Lower leg skin (tissue), 3 donors: ENCODE measurements at regions not wholly inside any gene's neighbourhood (a gene's known extent, or its start where the extent isn't known, plus 50 kb on each side); places are given as distances from the start of the nearest gene placed in this dataset.

Experiments
- POLR2A ChIP-seq, 2 donors: fragments of 450-650 bp; IDR thresholded peaks; one replicate each; pipeline ENCODE4 v1.6.1; 2016 to 2017; ENCODE audit warnings: antibody characterized with exemption in 2 of 2, mild to moderate bottlenecking in 1 of 2, moderate library complexity in 1 of 2
- TF ChIP-seq, protein P1 (sequence below), 3 donors: fragments of 450-650 bp; IDR thresholded peaks; one replicate each; pipeline ENCODE4 v1.5.1; 2016; ENCODE audit warnings: antibody characterized with exemption in 3 of 3, mild to moderate bottlenecking in 3 of 3, moderate library complexity in 2 of 3

DNA sequence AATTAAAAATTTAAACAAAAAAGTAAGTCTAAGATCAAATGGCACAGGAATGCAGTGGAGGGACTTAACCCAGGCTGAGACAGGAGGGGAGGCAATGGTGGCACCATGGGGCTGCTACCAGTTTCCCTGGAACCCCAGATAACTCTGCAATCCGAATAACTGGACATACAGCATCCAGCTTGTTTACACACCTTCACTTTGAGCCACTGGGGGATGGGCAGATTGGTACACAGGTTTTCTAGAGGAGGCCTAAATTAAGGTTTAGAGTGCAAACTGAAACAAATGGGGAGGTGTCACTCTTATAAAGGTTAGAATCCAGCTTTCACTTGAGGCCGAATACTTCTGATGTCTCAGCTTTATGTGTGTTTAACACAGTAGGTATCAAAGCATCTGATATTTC is 189.3 kb upstream of the FN1 start:
- TF ChIP-seq, protein P1, sequence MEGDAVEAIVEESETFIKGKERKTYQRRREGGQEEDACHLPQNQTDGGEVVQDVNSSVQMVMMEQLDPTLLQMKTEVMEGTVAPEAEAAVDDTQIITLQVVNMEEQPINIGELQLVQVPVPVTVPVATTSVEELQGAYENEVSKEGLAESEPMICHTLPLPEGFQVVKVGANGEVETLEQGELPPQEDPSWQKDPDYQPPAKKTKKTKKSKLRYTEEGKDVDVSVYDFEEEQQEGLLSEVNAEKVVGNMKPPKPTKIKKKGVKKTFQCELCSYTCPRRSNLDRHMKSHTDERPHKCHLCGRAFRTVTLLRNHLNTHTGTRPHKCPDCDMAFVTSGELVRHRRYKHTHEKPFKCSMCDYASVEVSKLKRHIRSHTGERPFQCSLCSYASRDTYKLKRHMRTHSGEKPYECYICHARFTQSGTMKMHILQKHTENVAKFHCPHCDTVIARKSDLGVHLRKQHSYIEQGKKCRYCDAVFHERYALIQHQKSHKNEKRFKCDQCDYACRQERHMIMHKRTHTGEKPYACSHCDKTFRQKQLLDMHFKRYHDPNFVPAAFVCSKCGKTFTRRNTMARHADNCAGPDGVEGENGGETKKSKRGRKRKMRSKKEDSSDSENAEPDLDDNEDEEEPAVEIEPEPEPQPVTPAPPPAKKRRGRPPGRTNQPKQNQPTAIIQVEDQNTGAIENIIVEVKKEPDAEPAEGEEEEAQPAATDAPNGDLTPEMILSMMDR (IDR thresholded peaks at IDR 0.05) = no peak
- TF ChIP-seq POLR2A (IDR thresholded peaks at IDR 0.05) = no peak
